Kidney (tissue), 13 donors: ENCODE measurements at regions not wholly inside any gene's neighbourhood (a gene's known extent, or its start where the extent isn't known, plus 50 kb on each side); places are given as distances from the start of the nearest gene placed in this dataset.

ENCODE experiments used
- DNase-seq, 5 donors: peaks; one replicate each; pipeline ENCODE4 v3.0.0-alpha.2; 2013 to 2020
- FAIRE-seq: peaks from 2 replicates; lab custom pipeline; 2012; peaks lifted over from hg19 to GRCh38; lab: Jason Lieb, UNC
- H3K27ac ChIP-seq, 2 donors: one replicate each; pipeline ENCODE4 v1.7.0; 2013; ENCODE audit warnings: low read depth in 2 of 2, low read length in 2 of 2, inconsistent platforms in 1 of 2
- H3K27me3 ChIP-seq: one replicate; pipeline ENCODE4 v1.7.1; 2013; ENCODE audit warnings: low read length, inconsistent platforms; ENCODE audit not compliant: control insufficient read depth, insufficient read depth
- H3K36me3 ChIP-seq, 3 donors: one replicate each; pipeline versions ENCODE4 v1.7.0 to v1.7.1; 2013; ENCODE audit warnings: low read length in 3 of 3, control low read depth in 1 of 3, inconsistent platforms in 1 of 3; ENCODE audit not compliant: insufficient read depth in 3 of 3, control insufficient read depth in 2 of 3
- H3K4me1 ChIP-seq, 3 donors: one replicate each; pipeline versions ENCODE4 v1.7.0 to v1.7.1; 2013; ENCODE audit warnings: low read length in 3 of 3, inconsistent platforms in 1 of 3, low read depth in 1 of 3; ENCODE audit not compliant: control insufficient read depth in 2 of 3, insufficient read depth in 2 of 3
- H3K4me3 ChIP-seq, 3 donors: one replicate each; pipeline versions ENCODE4 v1.7.0 to v1.8.1; 2013; ENCODE audit warnings: low read length in 3 of 3, control low read depth in 1 of 3, inconsistent platforms in 1 of 3
- H3K9ac ChIP-seq, 3 donors: one replicate each; pipeline versions ENCODE4 v1.7.0 to v1.7.1; 2013; ENCODE audit warnings: low read length in 3 of 3, control low read depth in 1 of 3, inconsistent platforms in 1 of 3
- H3K9me3 ChIP-seq, 3 donors: one replicate each; pipeline versions ENCODE4 v1.7.0 to v1.7.1; 2013; ENCODE audit warnings: low read length in 3 of 3, control low read depth in 1 of 3, inconsistent platforms in 1 of 3; ENCODE audit not compliant: control insufficient read depth in 2 of 3, insufficient read depth in 1 of 3
- CTCF ChIP-seq: IDR thresholded peaks from 3 replicates; pipeline ENCODE4 v1.5.1; 2012; ENCODE audit warnings: mild to moderate bottlenecking, moderate library complexity, borderline replicate concordance; ENCODE audit not compliant: insufficient read depth; ENCODE audit errors: extremely low read depth
- intact Hi-C: fragments of 100-400 bp; cut with DNase I; formaldehyde crosslinking; loops from one replicate; pipeline ENCODE4 v1.11.1; 2022
- donor health status: control.
- donor health status: control.
- donor health status: control.
- donor health status: control.
- donor health status: control.
- donor health status: DM: yes; HTN: yes; CAD: no.
- donor health status: Normal renal cell carcinoma (clear cell type).

GRCh38 chr3:89964347-89964746 lies 856.9 kb downstream of the EPHA3 start:
- Histone ChIP-seq H3K4me1 (no peaks in the 10 kb centered on the region), H3K27ac (no peak overlapping the region), H3K27me3 (no peaks in the 10 kb centered on the region), H3K36me3 (no peaks in the 10 kb centered on the region), H3K9ac (no peak overlapping the region), H3K4me3 (no peak overlapping the region), H3K9me3 (no peaks in the 10 kb centered on the region)
- intact Hi-C loops: no loop called here
- no peak for FAIRE-seq
- TF ChIP-seq CTCF: no peak
- DNase-seq: no peak

GRCh38 chr3:89966877-89967665 lies 859.6 kb downstream of the EPHA3 start:
- DNase-seq: no peak

DNA sequence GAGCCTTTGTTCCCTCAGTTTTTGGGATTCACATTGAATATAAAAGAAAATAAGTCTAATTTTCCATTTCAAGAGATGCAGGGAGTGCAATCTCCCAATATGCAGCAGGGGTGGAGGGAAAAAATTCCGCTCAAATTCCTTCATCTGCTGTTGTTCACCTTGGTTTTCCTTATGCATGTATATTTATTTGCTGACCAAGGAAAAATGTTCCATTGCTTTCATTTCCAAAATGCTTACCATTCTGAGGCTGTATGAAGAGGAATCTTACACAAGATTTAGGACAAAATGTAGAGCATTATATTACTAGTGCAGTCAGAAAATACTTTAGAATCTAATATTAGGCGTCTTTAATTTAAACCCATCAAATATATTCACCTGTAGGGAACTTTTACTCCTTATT lies 863.9 kb downstream of the EPHA3 start:
- H3K36me3 ChIP-seq: no peaks in the 10 kb centered on the region
- intact Hi-C loops: no loop called here
- no peak overlapping the region for H3K4me3 ChIP-seq
- FAIRE-seq (no peak), DNase-seq (no peak)
- no peak overlapping the region for H3K27ac ChIP-seq
- no peaks in the 10 kb centered on the region for H3K9me3 ChIP-seq
- H3K9ac ChIP-seq: no peak overlapping the region
- no peaks in the 10 kb centered on the region for H3K4me1 ChIP-seq
- no peak for TF ChIP-seq CTCF
- no peaks in the 10 kb centered on the region for H3K27me3 ChIP-seq

More at GRCh38 chr3:89966877-89967665, 859.6 kb downstream of the EPHA3 start:
- Histone ChIP-seq H3K4me1 (no peaks in the 10 kb centered on the region), H3K9me3 (no peaks in the 10 kb centered on the region), H3K27ac (no peak overlapping the region), H3K27me3 (no peaks in the 10 kb centered on the region), H3K9ac (no peak overlapping the region), H3K36me3 (no peaks in the 10 kb centered on the region), H3K4me3 (no peak overlapping the region)
- no peak for FAIRE-seq
- intact Hi-C loops: no loop called here
- TF ChIP-seq CTCF: no peak
